GM12875 (cell line): ENCODE measurements at regions not wholly inside any gene's neighbourhood (a gene's known extent, or its start where the extent isn't known, plus 50 kb on each side); places are given as distances from the start of the nearest gene placed in this dataset.
"Not testable (repeated sequence)": the region's sequence is repeated elsewhere in the genome, so short reads cannot be mapped to it uniquely, and the experiment has no call there.

Experiments
- H3K4me3 ChIP-seq: one replicate; pipeline ENCODE4 v1.5.1; 2011; ENCODE audit warnings: low read depth, low read length, control low read depth
- CTCF ChIP-seq: IDR thresholded peaks from 2 replicates; pipeline ENCODE4 v1.5.1; 2011; ENCODE audit warnings: low read depth, mild to moderate bottlenecking, control low read depth, inconsistent platforms, low read length, moderate library complexity, borderline replicate concordance; ENCODE audit not compliant: insufficient read depth

GRCh38 chr7:153942036-153942435 lies 110.2 kb upstream of the DPP6 start:
- TF ChIP-seq CTCF = no peak
- no peak overlapping the region for H3K4me3 ChIP-seq

- H3K4me3 ChIP-seq = no peak overlapping the region
- TF ChIP-seq CTCF = no peak
Measured at GRCh38 chr7:153943457-153943856, 108.7 kb upstream of the DPP6 start.

GRCh38 chr7:153943861-153944260 lies 108.3 kb upstream of the DPP6 start:
- no peak for TF ChIP-seq CTCF
- H3K4me3 ChIP-seq = no peak overlapping the region

- H3K4me3 ChIP-seq = no peak overlapping the region
- no peak for TF ChIP-seq CTCF
Measured at GRCh38 chr7:153948060-153948459, 104.1 kb upstream of the DPP6 start.

- H3K4me3 ChIP-seq = no peak overlapping the region
- no peak for TF ChIP-seq CTCF
Measured at GRCh38 chr7:153951316-153951715, 100.9 kb upstream of the DPP6 start.

GRCh38 chr7:153954477-153954876 lies 97.7 kb upstream of the DPP6 start:
- TF ChIP-seq CTCF = no peak
- H3K4me3 ChIP-seq = no peak overlapping the region

GRCh38 chr7:153957677-153958076 lies 94.5 kb upstream of the DPP6 start:
- not testable (repeated sequence) for H3K4me3 ChIP-seq

GRCh38 chr7:153958381-153958780 lies 93.8 kb upstream of the DPP6 start:
- H3K4me3 ChIP-seq = not testable (repeated sequence)

GRCh38 chr7:153958789-153959188 lies 93.4 kb upstream of the DPP6 start:
- not testable (repeated sequence) for H3K4me3 ChIP-seq

- H3K4me3 ChIP-seq = not testable (repeated sequence)
Measured at GRCh38 chr7:153964481-153965112, 87.6 kb upstream of the DPP6 start.

GRCh38 chr7:153969016-153969415 lies 83.2 kb upstream of the DPP6 start:
- H3K4me3 ChIP-seq = not testable (repeated sequence)

- not testable (repeated sequence) for H3K4me3 ChIP-seq
Measured at GRCh38 chr7:153974603-153975002, 77.6 kb upstream of the DPP6 start.

- not testable (repeated sequence) for H3K4me3 ChIP-seq
Measured at GRCh38 chr7:153976745-153977144, 75.5 kb upstream of the DPP6 start.

GRCh38 chr7:153983186-153983585 lies 69.0 kb upstream of the DPP6 start:
- not testable (repeated sequence) for H3K4me3 ChIP-seq
